HG03060 (cell line): ENCODE measurements at regions not wholly inside any gene's neighbourhood (a gene's known extent, or its start where the extent isn't known, plus 50 kb on each side); places are given as distances from the start of the nearest gene placed in this dataset.
"Not testable (repeated sequence)": the region's sequence is repeated elsewhere in the genome, so short reads cannot be mapped to it uniquely, and the experiment has no call there.

Experiments
- ATAC-seq: cut with Tn5 transposase; IDR thresholded peaks from one replicate; pipeline ENCODE4 v1.9.1; 2021; ENCODE audit warnings: low read depth, moderate number of reproducible peaks; ENCODE audit not compliant: unreplicated experiment

GRCh38 chr5:158054223-158055110 is 195.5 kb upstream of the CLINT1 start:
- no peak for ATAC-seq

- no peak for ATAC-seq
Measured at GRCh38 chr5:158051036-158051435, 192.1 kb upstream of the CLINT1 start.

GRCh38 chr5:158050421-158050820 is 191.5 kb upstream of the CLINT1 start:
- no peak for ATAC-seq

- ATAC-seq, result no peak
Measured at GRCh38 chr5:158049459-158049858, 190.5 kb upstream of the CLINT1 start.

GRCh38 chr5:158045696-158046095 is 186.8 kb upstream of the CLINT1 start:
- ATAC-seq, result no peak

GRCh38 chr5:158039911-158040347 is 181.0 kb upstream of the CLINT1 start:
- no peak for ATAC-seq

GRCh38 chr5:158039441-158039840 is 180.5 kb upstream of the CLINT1 start:
- ATAC-seq, result no peak

GRCh38 chr5:158036983-158037595 is 178.1 kb upstream of the CLINT1 start:
- not testable (repeated sequence) for ATAC-seq

- not testable (repeated sequence) for ATAC-seq
Measured at GRCh38 chr5:158034586-158034985, 175.6 kb upstream of the CLINT1 start.

- ATAC-seq, result no peak
Measured at GRCh38 chr5:158033724-158034123, 174.8 kb upstream of the CLINT1 start.

- ATAC-seq, result no peak
Measured at GRCh38 chr5:158033076-158033475, 174.1 kb upstream of the CLINT1 start.

- ATAC-seq, result no peak
Measured at GRCh38 chr5:158032246-158032645, 173.3 kb upstream of the CLINT1 start.

GRCh38 chr5:158027806-158028775 is 169.1 kb upstream of the CLINT1 start:
- no peak for ATAC-seq

GRCh38 chr5:158026304-158027031 is 167.5 kb upstream of the CLINT1 start:
- ATAC-seq, result no peak

GRCh38 chr5:158023266-158023665 is 164.3 kb upstream of the CLINT1 start:
- ATAC-seq, result no peak

- ATAC-seq, result no peak
Measured at GRCh38 chr5:158022837-158023236, 163.9 kb upstream of the CLINT1 start.

GRCh38 chr5:158022393-158022792 is 163.4 kb upstream of the CLINT1 start:
- ATAC-seq, result no peak

- no peak for ATAC-seq
Measured at GRCh38 chr5:158020555-158021418, 161.8 kb upstream of the CLINT1 start.

GRCh38 chr5:158017469-158017868 is 158.5 kb upstream of the CLINT1 start:
- no peak for ATAC-seq
